ENCODE measurements at regions not wholly inside any gene's neighbourhood (a gene's known extent, or its start where the extent isn't known, plus 50 kb on each side); places are given as distances from the start of the nearest gene placed in this dataset.

GRCh38 chr11:92501066-92501739, 276.6 kb downstream of the FAT3 start:
- no peak overlapping the region for H3K9ac ChIP-seq (ENCODE audit: insufficient read depth, low read length)
- H3K4me2 ChIP-seq (ENCODE audit: extremely low read depth, insufficient read depth, low read length), result no peak overlapping the region
- H4K20me1 ChIP-seq (ENCODE audit: control insufficient read depth, extremely low read depth, insufficient read depth, low read length), result no peaks in the 10 kb centered on the region
- H3K79me2 ChIP-seq (ENCODE audit: control insufficient read depth, insufficient read depth, low read length), result no peaks in the 10 kb centered on the region
- no peak overlapping the region for H3K27ac ChIP-seq (ENCODE audit: insufficient read depth, low read length)
- no peaks in the 10 kb centered on the region for H3K9me3 ChIP-seq (ENCODE audit: control insufficient read depth, insufficient read depth, low read depth, low read length)
- no peaks in the 10 kb centered on the region for H3K27me3 ChIP-seq (ENCODE audit: control insufficient read depth, insufficient read depth, low read length)
- no peak for DNase-seq (ENCODE audit: low read depth in 2 of 2)
- H3K4me1 ChIP-seq (ENCODE audit: control insufficient read depth, extremely low read depth, insufficient read depth, low read length), result no peaks in the 10 kb centered on the region
- H3K4me3 ChIP-seq (replicated peaks in 1 of 4; ENCODE audit: control extremely low read depth in 1 of 4, insufficient read depth in 1 of 4, low read depth in 3 of 4, low read length in 4 of 4), result no peak overlapping the region
- H2AFZ ChIP-seq (ENCODE audit: low read length), result no peak overlapping the region
- no peaks in the 10 kb centered on the region for H3K36me3 ChIP-seq (ENCODE audit: control insufficient read depth, insufficient read depth, low read length)
- TF ChIP-seq EZH2 (IDR thresholded peaks at IDR 0.05; ENCODE audit: low read length, missing control alignments), result no peak
- no peak for TF ChIP-seq CTCF (conservative IDR thresholded peaks at IDR 0.05 in 1 of 2, IDR thresholded peaks at IDR 0.05 in 1 of 2; ENCODE audit: low read depth in 1 of 2, low read length in 2 of 2)

DNA sequence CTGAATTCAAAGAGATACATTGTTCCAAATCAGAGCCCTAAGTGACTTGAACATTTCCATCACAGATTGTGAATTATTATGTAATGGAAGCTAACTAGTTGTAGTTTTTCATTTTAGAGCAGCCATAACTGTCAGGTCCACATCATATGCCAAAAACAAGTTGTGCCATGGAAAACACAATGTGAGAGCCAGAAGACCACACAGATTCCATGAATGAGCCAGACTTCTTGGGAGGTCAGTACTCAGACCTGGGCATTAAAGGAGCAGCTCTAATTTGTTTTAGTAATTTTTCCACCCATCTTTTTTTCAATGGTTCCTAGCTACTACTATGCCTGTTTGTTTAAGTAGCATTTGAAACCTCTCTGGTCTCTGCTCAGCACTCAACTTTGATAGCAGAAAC, 279.4 kb downstream of the FAT3 start:
- Histone ChIP-seq H3K36me3 (ENCODE audit: control insufficient read depth, insufficient read depth, low read length) (no peaks in the 10 kb centered on the region), H2AFZ (ENCODE audit: low read length) (no peak overlapping the region), H3K27me3 (ENCODE audit: control insufficient read depth, insufficient read depth, low read length) (no peaks in the 10 kb centered on the region), H3K4me1 (ENCODE audit: control insufficient read depth, extremely low read depth, insufficient read depth, low read length) (no peaks in the 10 kb centered on the region), H3K9ac (ENCODE audit: insufficient read depth, low read length) (no peak overlapping the region), H4K20me1 (ENCODE audit: control insufficient read depth, extremely low read depth, insufficient read depth, low read length) (no peaks in the 10 kb centered on the region), H3K27ac (ENCODE audit: insufficient read depth, low read length) (no peak overlapping the region), H3K9me3 (ENCODE audit: control insufficient read depth, insufficient read depth, low read depth, low read length) (no peaks in the 10 kb centered on the region), H3K4me3 (replicated peaks in 1 of 4; ENCODE audit: control extremely low read depth in 1 of 4, insufficient read depth in 1 of 4, low read depth in 3 of 4, low read length in 4 of 4) (no peak overlapping the region), H3K79me2 (ENCODE audit: control insufficient read depth, insufficient read depth, low read length) (no peaks in the 10 kb centered on the region), H3K4me2 (ENCODE audit: extremely low read depth, insufficient read depth, low read length) (no peak overlapping the region)
- DNase-seq (ENCODE audit: low read depth in 2 of 2), result no peak
- TF ChIP-seq EZH2 (IDR thresholded peaks at IDR 0.05; ENCODE audit: low read length, missing control alignments) (no peak), CTCF (conservative IDR thresholded peaks at IDR 0.05 in 1 of 2, IDR thresholded peaks at IDR 0.05 in 1 of 2; ENCODE audit: low read depth in 1 of 2, low read length in 2 of 2) (no peak)

GRCh38 chr11:92504534-92504933, 279.9 kb downstream of the FAT3 start:
- TF ChIP-seq EZH2 (IDR thresholded peaks at IDR 0.05; ENCODE audit: low read length, missing control alignments), result no peak
- TF ChIP-seq CTCF (conservative IDR thresholded peaks at IDR 0.05 in 1 of 2, IDR thresholded peaks at IDR 0.05 in 1 of 2; ENCODE audit: low read depth in 1 of 2, low read length in 2 of 2), result no peak
- Histone ChIP-seq H3K4me2 (ENCODE audit: extremely low read depth, insufficient read depth, low read length) (no peak overlapping the region), H3K9ac (ENCODE audit: insufficient read depth, low read length) (no peak overlapping the region), H2AFZ (ENCODE audit: low read length) (no peak overlapping the region), H3K4me3 (replicated peaks in 1 of 4; ENCODE audit: control extremely low read depth in 1 of 4, insufficient read depth in 1 of 4, low read depth in 3 of 4, low read length in 4 of 4) (no peak overlapping the region), H3K36me3 (ENCODE audit: control insufficient read depth, insufficient read depth, low read length) (no peaks in the 10 kb centered on the region), H4K20me1 (ENCODE audit: control insufficient read depth, extremely low read depth, insufficient read depth, low read length) (no peaks in the 10 kb centered on the region), H3K79me2 (ENCODE audit: control insufficient read depth, insufficient read depth, low read length) (no peaks in the 10 kb centered on the region), H3K27ac (ENCODE audit: insufficient read depth, low read length) (no peak overlapping the region), H3K9me3 (ENCODE audit: control insufficient read depth, insufficient read depth, low read depth, low read length) (no peaks in the 10 kb centered on the region), H3K27me3 (ENCODE audit: control insufficient read depth, insufficient read depth, low read length) (no peaks in the 10 kb centered on the region), H3K4me1 (ENCODE audit: control insufficient read depth, extremely low read depth, insufficient read depth, low read length) (no peaks in the 10 kb centered on the region)
- no peak for DNase-seq (ENCODE audit: low read depth in 2 of 2)
